Endothelial cell of umbilical vein (primary cell): ENCODE measurements at regions not wholly inside any gene's neighbourhood (a gene's known extent, or its start where the extent isn't known, plus 50 kb on each side); places are given as distances from the start of the nearest gene placed in this dataset.

ENCODE experiments used
- EZH2 ChIP-seq: IDR thresholded peaks from 2 replicates; pipeline ENCODE4 v1.6.1; 2012; ENCODE audit warnings: borderline replicate concordance, low read depth, mild to moderate bottlenecking, moderate library complexity, low read length, inconsistent platforms; ENCODE audit not compliant: severe bottlenecking
- FOS ChIP-seq: IDR thresholded peaks from 2 replicates; pipeline ENCODE4 v1.6.1; 2011; ENCODE audit warnings: mild to moderate bottlenecking, low read length, moderate library complexity, borderline replicate concordance; ENCODE audit not compliant: insufficient read depth
- JUN ChIP-seq: IDR thresholded peaks from 2 replicates; pipeline ENCODE4 v1.6.1; 2011; ENCODE audit warnings: borderline replicate concordance, low read depth; ENCODE audit not compliant: insufficient read length, insufficient read depth
- MYC ChIP-seq: IDR thresholded peaks from one replicate; pipeline ENCODE4 v1.6.1; 2011; ENCODE audit warnings: mild to moderate bottlenecking, low read depth, low read length
- POLR2A ChIP-seq: IDR thresholded peaks from 2 replicates; pipeline ENCODE4 v1.6.1; 2012; ENCODE audit warnings: low read depth, mild to moderate bottlenecking, control low read depth, low read length
- POLR2AphosphoS5 ChIP-seq: IDR thresholded peaks from 2 replicates; pipeline ENCODE4 v1.6.1; 2012; ENCODE audit warnings: low read depth, mild to moderate bottlenecking, control low read depth, low read length, moderate library complexity; ENCODE audit not compliant: insufficient read depth
- TF ChIP-seq, protein P1 (sequence below), 2 donors: IDR thresholded peaks; 1 replicate in 1 of 2; 2 replicates in 1 of 2; pipeline ENCODE4 v1.5.1; 2011; ENCODE audit warnings: low read length in 2 of 2, mild to moderate bottlenecking in 2 of 2, moderate library complexity in 2 of 2, control low read depth in 1 of 2, inconsistent platforms in 1 of 2, low read depth in 1 of 2; ENCODE audit not compliant: insufficient read depth in 1 of 2; ENCODE audit errors: extremely low read depth in 1 of 2
- TF ChIP-seq, protein P2 (sequence below): IDR thresholded peaks from 2 replicates; pipeline ENCODE4 v1.6.1; 2011; ENCODE audit not compliant: insufficient read depth, insufficient read length

GRCh38 chr3:104555728-104556127, 811.0 kb upstream of the ALCAM start:
- TF ChIP-seq POLR2AphosphoS5 (no peak), FOS (no peak), POLR2A (no peak), EZH2 (no peak), JUN (no peak), MYC (no peak)
- TF ChIP-seq, protein P1, sequence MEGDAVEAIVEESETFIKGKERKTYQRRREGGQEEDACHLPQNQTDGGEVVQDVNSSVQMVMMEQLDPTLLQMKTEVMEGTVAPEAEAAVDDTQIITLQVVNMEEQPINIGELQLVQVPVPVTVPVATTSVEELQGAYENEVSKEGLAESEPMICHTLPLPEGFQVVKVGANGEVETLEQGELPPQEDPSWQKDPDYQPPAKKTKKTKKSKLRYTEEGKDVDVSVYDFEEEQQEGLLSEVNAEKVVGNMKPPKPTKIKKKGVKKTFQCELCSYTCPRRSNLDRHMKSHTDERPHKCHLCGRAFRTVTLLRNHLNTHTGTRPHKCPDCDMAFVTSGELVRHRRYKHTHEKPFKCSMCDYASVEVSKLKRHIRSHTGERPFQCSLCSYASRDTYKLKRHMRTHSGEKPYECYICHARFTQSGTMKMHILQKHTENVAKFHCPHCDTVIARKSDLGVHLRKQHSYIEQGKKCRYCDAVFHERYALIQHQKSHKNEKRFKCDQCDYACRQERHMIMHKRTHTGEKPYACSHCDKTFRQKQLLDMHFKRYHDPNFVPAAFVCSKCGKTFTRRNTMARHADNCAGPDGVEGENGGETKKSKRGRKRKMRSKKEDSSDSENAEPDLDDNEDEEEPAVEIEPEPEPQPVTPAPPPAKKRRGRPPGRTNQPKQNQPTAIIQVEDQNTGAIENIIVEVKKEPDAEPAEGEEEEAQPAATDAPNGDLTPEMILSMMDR (IDR thresholded peaks at IDR 0.05; ENCODE audit: extremely low read depth in 1 of 2, insufficient read depth in 1 of 2, low read depth in 1 of 2, low read length in 2 of 2): no peak
- TF ChIP-seq, protein P2, sequence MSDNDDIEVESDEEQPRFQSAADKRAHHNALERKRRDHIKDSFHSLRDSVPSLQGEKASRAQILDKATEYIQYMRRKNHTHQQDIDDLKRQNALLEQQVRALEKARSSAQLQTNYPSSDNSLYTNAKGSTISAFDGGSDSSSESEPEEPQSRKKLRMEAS: no peak
